C4-2B (cell line): ENCODE measurements at regions not wholly inside any gene's neighbourhood (a gene's known extent, or its start where the extent isn't known, plus 50 kb on each side); places are given as distances from the start of the nearest gene placed in this dataset.

Source experiments
- CTCF ChIP-seq: fragments of 450-650 bp; conservative IDR thresholded peaks from 2 replicates; pipeline ENCODE4 v1.5.1; 2017; ENCODE audit warnings: mild to moderate bottlenecking
- ZFX ChIP-seq: fragments of 450-650 bp; IDR thresholded peaks from 2 replicates; pipeline ENCODE4 v1.6.1; 2017

- TF ChIP-seq CTCF: no peak
- no peak for TF ChIP-seq ZFX
Measured at GRCh38 chr14:85413836-85414526, 116.0 kb upstream of the FLRT2 start.
